Progenitor cell of endocrine pancreas (in vitro differentiated cells): ENCODE measurements at regions not wholly inside any gene's neighbourhood (a gene's known extent, or its start where the extent isn't known, plus 50 kb on each side); places are given as distances from the start of the nearest gene placed in this dataset.

Experiments
- DNase-seq: peaks from one replicate; pipeline ENCODE4 v3.0.0; 2021; ENCODE audit warnings: low spot score; ENCODE audit not compliant: unreplicated experiment
- H3K27ac Mint-ChIP-seq: 2 replicates; pipeline ENCODE4 v1.8.0; 2021; ENCODE audit warnings: mild to moderate bottlenecking, moderate library complexity, mixed read lengths
- H3K27me3 Mint-ChIP-seq: 2 replicates; pipeline ENCODE4 v1.8.0; 2021; ENCODE audit warnings: mixed read lengths
- H3K36me3 Mint-ChIP-seq: 2 replicates; pipeline ENCODE4 v1.8.0; 2022; ENCODE audit warnings: mixed read lengths; ENCODE audit not compliant: insufficient read depth
- H3K4me1 Mint-ChIP-seq: 2 replicates; pipeline ENCODE4 v1.8.0; 2021; ENCODE audit warnings: low read depth, mixed read lengths
- H3K4me3 Mint-ChIP-seq: 2 replicates; pipeline ENCODE4 v1.8.0; 2021; ENCODE audit warnings: low read depth, mild to moderate bottlenecking, moderate library complexity, mixed read lengths
- H3K9me3 Mint-ChIP-seq: 2 replicates; pipeline ENCODE4 v1.8.0; 2021; ENCODE audit warnings: low read depth, mixed read lengths
- CTCF ChIP-seq: fragments of 200-600 bp; sonication (generic); IDR thresholded peaks from one replicate; pipeline ENCODE4 v1.5.0; 2021; ENCODE audit warnings: antibody characterized with exemption, mild to moderate bottlenecking; ENCODE audit not compliant: unreplicated experiment

GRCh38 chr6:92341201-92341600 is 1078.2 kb downstream of the EPHA7 start:
- no peak overlapping the region for H3K27ac Mint-ChIP-seq
- H3K9me3 Mint-ChIP-seq = no peaks in the 10 kb centered on the region
- no peaks in the 10 kb centered on the region for H3K36me3 Mint-ChIP-seq
- no peaks in the 10 kb centered on the region for H3K27me3 Mint-ChIP-seq
- no peak for DNase-seq
- peaks cover 6% of the 10 kb centered on the region for H3K4me1 Mint-ChIP-seq
- TF ChIP-seq CTCF = no peak
- H3K4me3 Mint-ChIP-seq = no peak overlapping the region

DNA sequence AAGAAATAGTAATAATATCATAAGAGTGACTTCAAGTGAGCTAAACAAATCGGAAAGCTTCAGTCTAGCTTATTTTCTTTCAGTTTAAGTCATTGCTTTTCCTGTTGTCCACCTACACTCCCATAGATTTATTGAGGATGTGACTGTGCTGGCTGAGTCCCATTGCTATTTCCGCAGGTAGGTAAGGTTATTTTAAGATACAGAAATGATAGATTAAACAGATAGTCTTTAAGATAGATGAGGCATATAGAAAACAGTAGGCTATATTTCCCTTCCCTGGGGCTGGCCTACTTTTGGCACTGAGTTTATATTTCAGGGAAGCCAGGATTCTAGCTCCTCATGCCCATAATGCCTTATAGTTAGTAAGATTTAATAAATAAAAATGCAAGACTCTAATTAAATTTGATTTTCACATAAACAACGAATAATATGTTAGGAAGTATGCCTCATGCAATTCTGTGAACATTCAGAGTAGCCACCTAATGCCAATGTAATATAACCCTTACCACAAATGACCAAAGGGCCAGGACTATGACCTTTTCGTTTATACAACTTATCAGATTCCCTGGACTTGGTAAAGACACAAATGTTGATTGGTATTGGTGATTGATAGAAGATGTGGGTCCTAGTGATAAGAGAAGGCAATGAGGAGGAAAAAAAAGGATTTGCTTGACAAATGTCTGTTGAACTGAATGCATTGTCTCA is 1079.3 kb downstream of the EPHA7 start:
- Mint-ChIP-seq H3K27ac (no peak overlapping the region), H3K9me3 (no peaks in the 10 kb centered on the region), H3K36me3 (no peaks in the 10 kb centered on the region), H3K4me1 (peaks cover 12% of the 10 kb centered on the region), H3K27me3 (no peaks in the 10 kb centered on the region), H3K4me3 (no peak overlapping the region)
- no peak for DNase-seq
- TF ChIP-seq CTCF = no peak

GRCh38 chr6:92337571-92337970 is 1081.8 kb downstream of the EPHA7 start:
- no peak for DNase-seq
- Mint-ChIP-seq H3K27ac (no peak overlapping the region), H3K4me1 (peaks cover 22% of the 10 kb centered on the region), H3K9me3 (no peaks in the 10 kb centered on the region), H3K36me3 (no peaks in the 10 kb centered on the region), H3K27me3 (no peaks in the 10 kb centered on the region), H3K4me3 (no peak overlapping the region)
- no peak for TF ChIP-seq CTCF

DNA sequence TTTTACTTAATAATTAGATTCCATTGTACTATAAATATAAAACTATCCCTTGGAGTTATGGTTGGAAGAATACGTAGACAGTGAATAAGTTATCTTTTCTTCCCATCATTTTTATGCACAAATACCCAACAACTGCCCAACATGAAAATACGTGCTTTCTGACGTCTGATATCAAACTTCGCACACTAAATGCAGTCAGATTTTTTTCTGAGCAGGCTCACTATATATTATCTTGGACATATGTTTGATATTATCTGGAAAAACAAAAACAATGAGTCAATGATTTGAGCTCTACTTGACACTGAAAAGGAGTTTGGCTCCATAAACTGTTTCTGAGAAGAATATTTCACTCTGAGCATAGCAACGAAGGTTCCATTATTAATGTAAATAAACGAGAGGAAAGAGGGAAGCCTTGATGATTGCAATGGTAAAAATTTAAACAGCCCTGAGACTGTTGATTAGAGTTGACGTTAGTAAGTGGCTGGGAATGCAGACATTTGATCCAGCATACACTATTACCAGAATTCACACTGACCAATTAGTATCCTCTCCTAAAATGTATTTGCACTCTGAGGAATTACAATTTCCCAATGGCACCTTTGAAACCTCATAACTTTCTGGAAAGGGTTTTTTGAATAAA is 1090.0 kb downstream of the EPHA7 start:
- TF ChIP-seq CTCF = no peak
- peaks cover 3% of the 10 kb centered on the region for H3K4me1 Mint-ChIP-seq
- no peaks in the 10 kb centered on the region for H3K9me3 Mint-ChIP-seq
- no peak overlapping the region for H3K4me3 Mint-ChIP-seq
- no peak for DNase-seq
- no peak overlapping the region for H3K27ac Mint-ChIP-seq
- H3K36me3 Mint-ChIP-seq = no peaks in the 10 kb centered on the region
- no peaks in the 10 kb centered on the region for H3K27me3 Mint-ChIP-seq

DNA sequence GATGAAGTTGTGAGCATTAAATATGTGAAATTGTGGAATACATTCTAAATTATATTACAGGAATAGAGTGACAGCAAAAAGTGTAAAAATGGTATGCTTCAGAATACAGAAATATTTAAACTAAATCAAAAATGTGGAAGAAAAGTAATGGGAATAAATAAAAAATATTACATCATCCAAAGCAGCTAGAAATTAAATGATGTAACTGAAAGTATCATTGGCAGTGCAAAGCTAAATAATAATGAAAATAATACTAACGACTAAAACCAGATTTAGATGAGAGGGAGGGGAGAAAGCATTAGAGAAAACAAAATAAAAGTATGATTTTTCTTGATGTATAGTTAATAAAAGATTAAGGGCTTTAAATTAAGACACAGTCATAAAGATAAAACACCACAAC is 1104.0 kb downstream of the EPHA7 start:
- no peak overlapping the region for H3K4me3 Mint-ChIP-seq
- TF ChIP-seq CTCF = no peak
- H3K4me1 Mint-ChIP-seq = no peaks in the 10 kb centered on the region
- no peaks in the 10 kb centered on the region for H3K36me3 Mint-ChIP-seq
- peaks cover 10% of the 10 kb centered on the region for H3K9me3 Mint-ChIP-seq
- no peak overlapping the region for H3K27ac Mint-ChIP-seq
- DNase-seq = no peak
- H3K27me3 Mint-ChIP-seq = no peaks in the 10 kb centered on the region
